ENCODE measurements at regions not wholly inside any gene's neighbourhood (a gene's known extent, or its start where the extent isn't known, plus 50 kb on each side); places are given as distances from the start of the nearest gene placed in this dataset.
A peak's percentile ranks its signal among the peaks of the same experiment; 100 is the strongest.

DNA sequence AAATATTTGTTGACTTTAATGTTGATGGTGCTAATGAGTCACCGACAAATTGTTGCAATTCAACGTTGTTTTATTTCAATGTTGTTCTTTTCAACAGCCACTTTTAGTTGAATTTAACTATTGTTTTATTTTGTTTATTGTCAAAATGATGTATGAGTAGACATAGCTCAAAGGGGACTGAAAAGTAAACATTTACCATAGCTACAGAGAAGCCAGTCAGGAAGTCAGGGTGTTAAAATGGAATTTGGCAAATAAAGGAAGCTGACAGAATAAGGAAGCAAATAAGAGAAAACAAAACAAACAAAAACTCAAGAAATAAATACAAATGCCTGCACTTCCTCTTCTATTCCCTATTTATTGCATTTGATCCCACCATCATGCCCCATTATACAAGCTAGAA, 648.4 kb upstream of the HTR2C start:
- Histone ChIP-seq H3K9me3 (ENCODE audit: control insufficient read depth, insufficient read depth, low read length) (no peaks in the 10 kb centered on the region), H3K27me3 (ENCODE audit: control insufficient read depth, insufficient read depth, low read length) (no peaks in the 10 kb centered on the region), H3K36me3 (ENCODE audit: control insufficient read depth, insufficient read depth, low read length) (no peaks in the 10 kb centered on the region), H3K27ac (ENCODE audit: low read length) (no peak overlapping the region), H3K4me3 (ENCODE audit: low read length) (no peak overlapping the region), H3K4me1 (ENCODE audit: control insufficient read depth, insufficient read depth, low read length) (no peaks in the 10 kb centered on the region)
- no CpG with 5 or more reads among the region's 2 CpGs for WGBS (ENCODE audit: insufficient coverage, insufficient read length)
- DNase-seq (ENCODE audit: low read depth, low spot score), result no peak

DNA sequence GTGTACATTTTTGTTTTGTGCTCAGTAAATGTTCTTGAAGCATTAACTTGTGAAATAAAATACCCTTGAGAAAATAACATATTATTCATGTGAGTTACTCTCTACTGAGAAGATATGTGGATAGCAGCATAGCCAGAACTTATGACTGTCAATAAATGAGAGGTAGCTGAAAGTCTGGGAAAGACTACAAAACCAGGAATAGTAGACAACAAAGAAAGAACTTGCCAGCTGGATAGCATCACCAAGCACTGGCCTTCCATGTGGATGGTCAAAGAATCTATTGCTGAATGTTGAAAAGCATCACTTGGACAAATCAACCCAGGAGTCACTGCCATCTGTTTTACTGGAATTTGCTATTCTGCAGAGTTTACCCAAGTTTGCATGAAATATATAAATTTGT, 650.0 kb upstream of the HTR2C start:
- DNase-seq (ENCODE audit: low read depth, low spot score), result no peak
- Histone ChIP-seq H3K27me3 (ENCODE audit: control insufficient read depth, insufficient read depth, low read length) (no peaks in the 10 kb centered on the region), H3K4me3 (ENCODE audit: low read length) (no peak overlapping the region), H3K36me3 (ENCODE audit: control insufficient read depth, insufficient read depth, low read length) (no peaks in the 10 kb centered on the region), H3K27ac (ENCODE audit: low read length) (no peak overlapping the region), H3K4me1 (ENCODE audit: control insufficient read depth, insufficient read depth, low read length) (no peaks in the 10 kb centered on the region), H3K9me3 (ENCODE audit: control insufficient read depth, insufficient read depth, low read length) (no peaks in the 10 kb centered on the region)

DNA sequence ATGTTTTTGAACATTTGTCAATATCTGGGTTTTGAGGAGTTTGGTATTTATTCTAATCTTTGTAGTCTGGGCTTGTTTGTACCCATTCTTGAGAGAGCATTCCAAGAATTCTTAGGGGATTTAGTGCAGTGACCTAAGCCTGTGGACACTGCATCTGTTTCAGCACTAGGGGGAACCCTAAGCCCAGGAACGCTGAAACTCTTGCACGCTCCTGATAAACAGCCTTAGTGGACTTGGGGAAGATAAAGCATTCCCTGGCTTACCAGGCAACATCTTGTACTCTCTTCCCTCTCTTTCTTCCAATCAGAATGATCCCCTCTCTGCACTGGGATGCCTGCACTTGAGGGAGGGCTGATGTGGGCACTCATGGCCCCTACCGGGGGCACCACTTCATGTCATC, 654.9 kb upstream of the HTR2C start:
- no peaks in the 10 kb centered on the region for H3K27me3 ChIP-seq (ENCODE audit: control insufficient read depth, insufficient read depth, low read length)
- no peak overlapping the region for H3K27ac ChIP-seq (ENCODE audit: low read length)
- WGBS (ENCODE audit: insufficient coverage, insufficient read length), result no CpG with 5 or more reads among the region's 3 CpGs
- no peaks in the 10 kb centered on the region for H3K9me3 ChIP-seq (ENCODE audit: control insufficient read depth, insufficient read depth, low read length)
- H3K36me3 ChIP-seq (ENCODE audit: control insufficient read depth, insufficient read depth, low read length), result no peaks in the 10 kb centered on the region
- DNase-seq (ENCODE audit: low read depth, low spot score), result peak; percentile 43
- no peak overlapping the region for H3K4me3 ChIP-seq (ENCODE audit: low read length)
- no peaks in the 10 kb centered on the region for H3K4me1 ChIP-seq (ENCODE audit: control insufficient read depth, insufficient read depth, low read length)

DNA sequence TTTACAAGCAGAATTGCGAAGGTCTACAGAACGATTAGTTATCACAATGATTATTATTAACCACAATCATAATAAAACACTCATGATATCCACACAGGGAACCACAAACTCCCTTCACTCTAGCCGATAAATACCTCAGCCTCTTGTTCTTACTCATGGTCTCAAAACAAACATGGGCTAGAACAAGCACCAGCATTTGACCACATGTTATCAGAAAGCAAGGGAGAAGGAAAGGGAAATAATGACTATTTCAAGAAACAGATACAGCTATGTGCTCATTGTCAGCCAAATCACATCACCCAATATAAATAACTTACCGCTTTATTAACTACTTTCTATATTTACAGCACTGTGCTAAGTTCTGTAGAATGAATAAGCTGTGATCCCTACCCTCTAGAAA, 663.2 kb upstream of the HTR2C start:
- no peak for DNase-seq (ENCODE audit: low read depth, low spot score)
- Histone ChIP-seq H3K27me3 (ENCODE audit: control insufficient read depth, insufficient read depth, low read length) (no peaks in the 10 kb centered on the region), H3K27ac (ENCODE audit: low read length) (no peak overlapping the region), H3K4me3 (ENCODE audit: low read length) (no peak overlapping the region), H3K4me1 (ENCODE audit: control insufficient read depth, insufficient read depth, low read length) (no peaks in the 10 kb centered on the region), H3K36me3 (ENCODE audit: control insufficient read depth, insufficient read depth, low read length) (no peaks in the 10 kb centered on the region), H3K9me3 (ENCODE audit: control insufficient read depth, insufficient read depth, low read length) (no peaks in the 10 kb centered on the region)
- WGBS (ENCODE audit: insufficient coverage, insufficient read length), result no CpG with 5 or more reads among the region's 4 CpGs

- no peak overlapping the region for H3K27ac ChIP-seq (ENCODE audit: low read length)
- no peaks in the 10 kb centered on the region for H3K4me1 ChIP-seq (ENCODE audit: control insufficient read depth, insufficient read depth, low read length)
- H3K4me3 ChIP-seq (ENCODE audit: low read length), result no peak overlapping the region
- no peak for DNase-seq (ENCODE audit: low read depth, low spot score)
- H3K9me3 ChIP-seq (ENCODE audit: control insufficient read depth, insufficient read depth, low read length), result no peaks in the 10 kb centered on the region
- no peaks in the 10 kb centered on the region for H3K36me3 ChIP-seq (ENCODE audit: control insufficient read depth, insufficient read depth, low read length)
- H3K27me3 ChIP-seq (ENCODE audit: control insufficient read depth, insufficient read depth, low read length), result no peaks in the 10 kb centered on the region
- WGBS (ENCODE audit: insufficient coverage, insufficient read length), result no CpG with 5 or more reads among the region's 4 CpGs
Observed at GRCh38 chrX:113919387-113919786, 664.5 kb upstream of the HTR2C start.

GRCh38 chrX:113906168-113906567, 677.7 kb upstream of the HTR2C start:
- DNase-seq (ENCODE audit: low read depth, low spot score), result no peak
- H3K9me3 ChIP-seq (ENCODE audit: control insufficient read depth, insufficient read depth, low read length), result no peaks in the 10 kb centered on the region
- no peak overlapping the region for H3K4me3 ChIP-seq (ENCODE audit: low read length)
- no peaks in the 10 kb centered on the region for H3K27me3 ChIP-seq (ENCODE audit: control insufficient read depth, insufficient read depth, low read length)
- no peaks in the 10 kb centered on the region for H3K36me3 ChIP-seq (ENCODE audit: control insufficient read depth, insufficient read depth, low read length)
- H3K4me1 ChIP-seq (ENCODE audit: control insufficient read depth, insufficient read depth, low read length), result no peaks in the 10 kb centered on the region
- no peak overlapping the region for H3K27ac ChIP-seq (ENCODE audit: low read length)

DNA sequence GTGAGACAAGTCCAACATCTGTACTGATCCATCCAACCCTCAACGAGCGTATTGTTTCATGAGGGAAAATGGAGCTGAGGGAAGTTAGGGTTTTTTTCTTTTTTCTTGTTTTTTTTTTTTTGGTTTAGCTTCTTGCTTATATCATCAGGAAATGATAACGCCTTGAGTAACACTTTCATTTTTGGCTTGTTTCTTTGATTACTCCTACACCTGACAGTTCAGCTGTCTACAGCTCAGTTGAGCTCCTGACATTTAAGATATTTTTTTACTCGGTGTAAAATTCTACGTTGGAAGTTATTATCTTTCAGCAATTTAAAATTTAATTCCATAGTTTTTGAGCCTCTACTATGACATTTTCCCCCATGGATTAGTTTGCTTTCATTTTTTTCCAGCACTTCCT, 691.0 kb upstream of the HTR2C start:
- DNase-seq (ENCODE audit: low read depth, low spot score), result no peak
- Histone ChIP-seq H3K27ac (ENCODE audit: low read length) (no peak overlapping the region), H3K4me3 (ENCODE audit: low read length) (no peak overlapping the region)

DNA sequence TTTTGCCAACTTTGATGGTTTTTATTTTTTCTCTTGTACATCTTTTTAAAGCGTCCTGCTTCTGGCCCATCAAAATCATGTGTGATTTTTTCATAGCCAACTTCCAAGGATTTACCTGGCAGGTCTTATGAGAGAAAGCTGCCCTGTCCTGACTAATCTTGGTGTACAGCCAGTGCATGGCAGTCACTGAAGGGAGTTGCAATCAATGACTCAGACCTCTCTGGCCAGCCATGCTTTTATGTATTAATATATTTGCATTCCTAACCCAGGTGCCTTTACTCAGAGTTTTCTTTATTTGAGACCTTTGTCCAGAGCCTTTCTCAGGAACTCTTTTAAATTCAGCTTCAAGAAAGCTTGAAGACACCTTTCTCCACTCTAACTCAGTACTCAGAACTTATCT, 691.5 kb upstream of the HTR2C start:
- H3K4me1 ChIP-seq (ENCODE audit: control insufficient read depth, insufficient read depth, low read length), result no peaks in the 10 kb centered on the region

More for the DNA sequence above, 691.0 kb upstream of the HTR2C start:
- WGBS (ENCODE audit: insufficient coverage, insufficient read length), result no CpG with 5 or more reads among the region's 5 CpGs
- Histone ChIP-seq H3K4me1 (ENCODE audit: control insufficient read depth, insufficient read depth, low read length) (no peaks in the 10 kb centered on the region), H3K27me3 (ENCODE audit: control insufficient read depth, insufficient read depth, low read length) (no peaks in the 10 kb centered on the region), H3K9me3 (ENCODE audit: control insufficient read depth, insufficient read depth, low read length) (no peaks in the 10 kb centered on the region), H3K36me3 (ENCODE audit: control insufficient read depth, insufficient read depth, low read length) (no peaks in the 10 kb centered on the region)

GRCh38 chrX:113873056-113873455, 710.8 kb upstream of the HTR2C start:
- no peaks in the 10 kb centered on the region for H3K36me3 ChIP-seq (ENCODE audit: control insufficient read depth, insufficient read depth, low read length)
- H3K27me3 ChIP-seq (ENCODE audit: control insufficient read depth, insufficient read depth, low read length), result no peaks in the 10 kb centered on the region
- no peak for DNase-seq (ENCODE audit: low read depth, low spot score)
- no peak overlapping the region for H3K27ac ChIP-seq (ENCODE audit: low read length)
- H3K9me3 ChIP-seq (ENCODE audit: control insufficient read depth, insufficient read depth, low read length), result no peaks in the 10 kb centered on the region
- H3K4me1 ChIP-seq (ENCODE audit: control insufficient read depth, insufficient read depth, low read length), result no peaks in the 10 kb centered on the region
- H3K4me3 ChIP-seq (ENCODE audit: low read length), result no peak overlapping the region
- no CpG with 5 or more reads among the region's 3 CpGs for WGBS (ENCODE audit: insufficient coverage, insufficient read length)

More for the DNA sequence above, 691.5 kb upstream of the HTR2C start:
- Histone ChIP-seq H3K9me3 (ENCODE audit: control insufficient read depth, insufficient read depth, low read length) (no peaks in the 10 kb centered on the region), H3K4me3 (ENCODE audit: low read length) (no peak overlapping the region), H3K36me3 (ENCODE audit: control insufficient read depth, insufficient read depth, low read length) (no peaks in the 10 kb centered on the region), H3K27ac (ENCODE audit: low read length) (no peak overlapping the region), H3K27me3 (ENCODE audit: control insufficient read depth, insufficient read depth, low read length) (no peaks in the 10 kb centered on the region)
- no peak for DNase-seq (ENCODE audit: low read depth, low spot score)
- no CpG with 5 or more reads among the region's 1 CpG for WGBS (ENCODE audit: insufficient coverage, insufficient read length)

DNA sequence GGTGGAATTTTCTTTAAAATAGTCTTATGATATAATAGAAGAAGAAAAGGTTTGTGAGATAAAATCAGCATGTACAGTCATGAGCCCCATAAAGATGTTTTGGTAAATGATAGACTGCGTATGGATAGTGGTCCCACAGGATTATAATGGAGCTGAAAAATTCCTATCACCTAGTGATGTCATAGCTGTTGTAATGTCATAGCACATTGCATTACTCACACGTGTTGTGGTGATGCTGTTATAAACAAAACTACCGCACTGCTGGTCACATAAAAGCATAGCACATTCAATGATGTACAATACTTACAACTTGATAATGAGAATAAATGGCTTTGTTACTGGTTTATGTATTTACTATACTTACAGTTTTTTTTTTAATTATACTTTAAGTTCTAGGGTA, 715.2 kb upstream of the HTR2C start:
- WGBS (ENCODE audit: insufficient coverage, insufficient read length), result no CpG with 5 or more reads among the region's 3 CpGs
- Histone ChIP-seq H3K36me3 (ENCODE audit: control insufficient read depth, insufficient read depth, low read length) (no peaks in the 10 kb centered on the region), H3K27ac (ENCODE audit: low read length) (no peak overlapping the region), H3K4me1 (ENCODE audit: control insufficient read depth, insufficient read depth, low read length) (no peaks in the 10 kb centered on the region), H3K4me3 (ENCODE audit: low read length) (no peak overlapping the region), H3K9me3 (ENCODE audit: control insufficient read depth, insufficient read depth, low read length) (no peaks in the 10 kb centered on the region), H3K27me3 (ENCODE audit: control insufficient read depth, insufficient read depth, low read length) (no peaks in the 10 kb centered on the region)
- no peak for DNase-seq (ENCODE audit: low read depth, low spot score)

DNA sequence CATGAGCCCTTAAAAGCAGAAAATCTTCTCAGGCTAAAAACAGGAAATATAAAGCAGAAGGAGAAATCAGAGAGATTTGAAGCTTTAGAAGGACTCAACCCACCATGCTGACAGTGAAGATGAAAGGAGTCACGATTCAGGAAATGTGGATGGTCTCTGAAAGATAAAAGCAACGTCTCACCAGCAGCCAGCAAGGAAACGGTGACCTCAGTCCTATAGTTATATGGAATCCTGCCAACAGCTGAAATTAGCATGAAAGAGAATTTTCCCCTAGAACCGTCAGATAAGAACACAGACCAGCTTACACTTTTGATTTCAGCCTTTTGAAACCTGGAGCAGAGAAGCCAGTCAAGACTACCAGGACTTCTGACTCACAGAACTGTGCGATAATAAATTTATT, 715.7 kb upstream of the HTR2C start:
- no CpG with 5 or more reads among the region's 5 CpGs for WGBS (ENCODE audit: insufficient coverage, insufficient read length)
- Histone ChIP-seq H3K4me3 (ENCODE audit: low read length) (no peak overlapping the region), H3K27me3 (ENCODE audit: control insufficient read depth, insufficient read depth, low read length) (no peaks in the 10 kb centered on the region), H3K36me3 (ENCODE audit: control insufficient read depth, insufficient read depth, low read length) (no peaks in the 10 kb centered on the region), H3K4me1 (ENCODE audit: control insufficient read depth, insufficient read depth, low read length) (no peaks in the 10 kb centered on the region), H3K9me3 (ENCODE audit: control insufficient read depth, insufficient read depth, low read length) (no peaks in the 10 kb centered on the region), H3K27ac (ENCODE audit: low read length) (no peak overlapping the region)
- DNase-seq (ENCODE audit: low read depth, low spot score), result no peak
